NCI-H1092 (cell line): ENCODE measurements at regions not wholly inside any gene's neighbourhood (a gene's known extent, or its start where the extent isn't known, plus 50 kb on each side); places are given as distances from the start of the nearest gene placed in this dataset.
"Not testable (repeated sequence)": the region's sequence is repeated elsewhere in the genome, so short reads cannot be mapped to it uniquely, and the experiment has no call there.

Experiments used
- DNase-seq: peaks from one replicate; lab custom pipeline; 2025; lab: John Stamatoyannopoulos, UW

- no peak for DNase-seq
Measured at GRCh38 chr9:13941714-13942113, 372.2 kb downstream of the NFIB start.

DNA sequence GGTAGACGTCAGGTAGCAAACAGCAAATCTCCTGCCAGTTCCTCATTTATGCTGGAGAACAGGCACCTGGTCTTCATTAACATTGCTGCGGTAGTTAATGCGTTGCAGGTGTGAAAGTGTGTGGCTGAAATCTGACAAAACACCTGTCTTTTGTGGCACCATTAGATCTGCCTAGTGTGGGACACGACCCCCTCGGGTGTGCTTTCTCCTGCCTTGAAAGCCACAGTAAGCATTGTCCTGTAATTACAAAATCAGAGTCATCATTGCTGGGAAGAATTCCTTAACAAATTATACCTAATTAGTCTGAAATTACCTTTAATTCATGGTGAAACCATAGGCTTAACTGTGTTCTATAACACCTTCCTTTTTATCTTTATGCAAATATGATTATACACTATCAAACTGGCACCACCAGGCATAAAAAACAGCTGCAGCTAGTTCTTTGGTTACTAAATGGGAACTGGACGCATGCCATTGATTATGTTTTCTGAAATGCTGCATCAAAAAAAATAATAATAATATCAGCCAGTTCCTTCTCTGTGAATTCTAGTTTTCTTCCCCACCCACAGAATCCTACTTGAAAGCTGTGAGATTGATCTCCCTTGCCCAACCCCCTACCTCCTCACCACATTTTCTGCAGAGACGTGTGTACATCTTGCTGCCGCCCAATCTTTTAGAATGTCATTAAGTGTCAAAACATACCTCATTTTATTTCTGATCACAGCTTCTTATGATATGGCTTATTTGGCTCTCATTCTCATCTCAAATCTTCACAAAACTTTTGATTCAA is 374.0 kb downstream of the NFIB start:
- DNase-seq = no peak

GRCh38 chr9:13939134-13939533 is 374.8 kb downstream of the NFIB start:
- DNase-seq = no peak

DNA sequence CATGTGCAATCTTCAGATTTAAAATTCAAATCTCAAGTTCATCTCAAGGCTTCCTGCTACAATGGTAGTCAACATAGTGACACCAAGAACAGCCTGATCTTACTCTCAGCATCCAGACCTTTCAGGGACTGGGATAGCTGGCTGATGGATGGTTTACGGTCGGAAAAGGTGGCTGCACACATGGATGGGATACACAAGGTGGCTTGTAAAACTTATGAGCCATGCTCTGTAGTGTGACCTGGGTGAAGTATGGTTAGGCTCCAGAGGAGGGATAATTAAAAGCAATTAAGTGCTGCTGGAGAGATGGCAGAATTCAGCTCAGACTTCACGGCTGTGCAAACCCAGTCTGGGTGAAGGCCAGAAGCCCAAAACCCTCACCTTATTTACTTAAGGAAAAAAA is 379.5 kb downstream of the NFIB start:
- peak; percentile 44 for DNase-seq

DNA sequence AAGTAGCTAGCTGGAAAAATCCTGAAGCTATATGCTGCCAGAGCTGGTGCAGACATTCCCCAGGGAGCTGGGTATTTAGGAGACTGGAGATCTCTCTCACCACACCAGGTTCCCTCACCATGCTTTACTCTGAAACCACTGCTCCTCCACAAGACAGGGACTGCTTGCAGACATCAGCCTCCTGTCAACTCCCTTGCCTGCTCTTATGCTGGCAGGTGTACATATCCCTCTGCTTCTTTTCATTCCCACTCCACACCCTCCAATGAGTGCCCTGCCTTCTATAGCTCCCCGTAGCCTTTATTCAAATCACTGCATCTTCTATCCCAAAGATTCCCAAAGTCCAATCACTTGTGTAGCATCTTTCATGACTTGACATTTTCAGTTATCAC is 380.7 kb downstream of the NFIB start:
- no peak for DNase-seq

DNA sequence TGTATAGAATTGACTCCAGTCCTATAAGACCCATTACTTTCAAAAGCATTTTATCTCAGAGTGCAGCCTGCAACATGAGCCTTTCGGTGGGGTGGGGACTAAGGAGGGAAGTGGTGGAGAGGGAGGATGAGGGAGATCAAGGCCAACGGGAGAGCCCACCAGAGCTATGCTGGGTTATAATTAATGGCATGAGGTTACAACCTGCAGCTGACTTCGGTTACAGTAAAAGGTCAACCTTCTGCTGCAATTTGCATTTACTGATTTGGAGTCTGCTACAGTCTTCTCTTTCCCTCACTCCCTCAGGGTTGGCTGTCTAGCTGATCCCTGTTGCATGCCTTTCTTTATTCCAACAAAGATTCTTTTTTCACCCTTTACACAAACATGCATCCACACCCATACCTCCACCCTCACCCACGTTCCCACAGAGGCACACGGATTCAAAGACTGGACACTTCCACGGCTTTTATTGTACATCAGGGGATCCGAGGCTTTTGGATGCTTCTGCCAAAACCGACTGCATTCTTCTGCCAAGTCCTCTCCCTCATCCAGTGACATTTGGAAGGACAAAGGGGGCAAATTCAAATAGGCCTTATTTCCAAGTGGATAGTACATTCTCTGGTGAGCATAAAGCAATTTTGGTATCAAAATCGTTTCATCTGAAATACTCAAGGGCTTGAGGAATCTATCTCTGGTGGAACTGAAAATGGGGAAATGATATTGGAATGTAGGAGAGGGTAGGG is 381.2 kb downstream of the NFIB start:
- no peak for DNase-seq

- DNase-seq = no peak
Measured at GRCh38 chr9:13929013-13929412, 384.9 kb downstream of the NFIB start.

DNA sequence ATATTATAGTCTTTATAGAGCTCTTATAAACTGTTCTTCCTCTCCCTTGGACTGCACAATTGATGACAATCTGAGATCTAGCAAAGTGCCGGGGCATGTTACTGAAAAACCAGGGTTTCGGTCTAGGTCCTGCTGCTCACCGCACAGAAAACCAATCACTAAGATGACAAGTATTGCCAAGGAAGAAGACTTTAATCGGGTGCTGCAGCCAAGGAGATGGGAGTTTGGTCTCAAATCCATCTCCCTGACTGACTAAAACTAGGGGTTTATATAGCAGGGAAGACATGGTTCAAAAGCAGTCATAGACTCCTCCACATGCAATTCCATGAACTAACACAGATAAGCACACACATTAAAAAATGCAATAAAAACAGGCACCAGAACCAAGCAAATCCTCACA is 390.6 kb downstream of the NFIB start:
- no peak for DNase-seq

- no peak for DNase-seq
Measured at GRCh38 chr9:13920557-13920956, 393.4 kb downstream of the NFIB start.

DNA sequence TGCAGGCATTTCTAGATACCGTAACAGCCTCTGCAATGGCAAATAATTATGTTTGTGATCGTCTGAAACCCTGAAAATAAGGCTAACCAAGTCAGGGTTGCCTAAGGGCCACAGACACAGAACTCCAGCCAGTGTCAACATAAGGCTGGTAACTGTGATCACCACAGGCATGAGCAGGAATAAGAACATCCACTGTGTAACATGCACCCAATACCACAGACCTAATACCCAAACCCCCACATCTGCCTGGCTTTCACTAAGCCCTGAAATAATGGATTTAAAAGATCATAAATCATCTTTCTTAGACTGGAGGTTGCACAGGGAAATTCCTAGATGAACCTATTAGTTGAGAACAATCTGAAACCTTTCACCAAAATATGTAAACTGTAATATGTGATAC is 394.5 kb downstream of the NFIB start:
- no peak for DNase-seq

- DNase-seq = no peak
Measured at GRCh38 chr9:13917534-13917933, 396.4 kb downstream of the NFIB start.

GRCh38 chr9:13915591-13916301 is 398.2 kb downstream of the NFIB start:
- DNase-seq = no peak

DNA sequence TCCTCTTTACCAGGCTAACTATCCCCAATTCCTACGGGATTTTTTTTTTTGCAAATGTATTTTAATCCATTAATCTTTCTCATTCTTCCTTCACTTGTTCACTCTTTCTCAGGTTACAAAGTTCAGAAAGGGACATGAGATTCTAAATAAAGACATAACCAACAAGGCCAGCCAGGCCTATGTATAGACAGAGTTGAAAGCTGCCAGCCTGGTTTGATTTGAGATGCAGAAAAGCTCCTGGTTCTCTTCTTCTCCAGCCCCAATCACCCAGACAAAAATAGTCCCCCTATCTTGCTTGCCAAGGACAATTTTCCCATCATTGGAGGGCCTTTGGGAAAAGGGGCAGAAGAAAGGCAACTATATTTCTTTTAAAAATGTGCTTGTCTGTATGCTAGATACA is 398.8 kb downstream of the NFIB start:
- no peak for DNase-seq

DNA sequence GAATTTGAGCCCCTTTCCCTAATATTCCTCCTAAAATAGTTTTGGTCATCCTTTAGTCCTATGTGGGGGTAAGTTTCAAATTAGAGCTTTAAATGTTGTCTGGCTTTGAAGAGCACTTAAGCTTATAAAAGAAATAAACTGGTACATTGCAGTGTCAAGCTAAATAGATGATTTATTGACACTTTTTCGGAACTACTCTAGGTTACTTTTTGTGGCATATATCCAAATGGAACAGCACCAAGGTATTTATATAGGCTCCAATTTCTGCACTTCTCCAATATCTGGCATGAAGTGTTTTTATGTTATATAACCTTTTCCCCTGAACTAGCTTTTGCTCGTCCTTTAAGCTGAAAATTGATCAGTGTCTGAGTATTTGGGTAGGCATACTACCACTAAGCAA is 402.5 kb downstream of the NFIB start:
- no peak for DNase-seq

DNA sequence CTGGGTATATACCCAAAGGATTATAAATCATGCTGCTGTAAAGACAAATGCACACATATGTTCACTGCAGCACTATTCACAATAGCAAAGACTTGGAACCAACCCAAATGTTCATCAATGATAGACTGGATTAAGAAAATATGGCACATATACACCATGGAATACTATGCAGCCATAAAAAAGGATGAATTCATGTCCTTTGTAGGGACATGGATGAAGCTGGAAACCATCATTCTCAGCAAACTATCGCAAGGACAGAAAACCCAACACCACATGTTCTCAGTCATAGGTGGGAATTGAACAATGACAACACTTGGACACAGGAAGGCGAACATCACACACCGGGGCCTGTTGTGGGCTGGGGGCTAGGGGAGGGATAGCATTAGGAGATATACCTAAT is 406.1 kb downstream of the NFIB start:
- DNase-seq = not testable (repeated sequence)

- no peak for DNase-seq
Measured at GRCh38 chr9:13904746-13905145, 409.2 kb downstream of the NFIB start.

DNA sequence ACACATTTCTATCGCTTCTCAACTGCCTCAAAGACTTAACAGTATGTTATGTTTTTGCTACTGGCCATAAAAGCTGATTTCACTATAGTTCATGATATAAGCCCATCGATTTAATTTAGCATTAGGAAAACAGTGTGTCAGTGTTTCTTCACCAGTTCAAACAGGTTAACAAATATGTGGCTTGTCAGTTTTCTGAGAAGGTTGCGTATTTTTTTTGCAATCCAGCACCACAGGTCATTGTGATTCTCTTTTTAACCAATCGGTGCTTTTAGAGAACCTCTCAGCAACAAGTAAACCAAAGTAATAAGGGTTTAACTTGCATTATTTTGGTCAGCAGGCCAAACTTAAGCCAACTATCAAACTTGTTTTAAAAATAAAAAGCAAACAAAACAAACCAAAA is 409.6 kb downstream of the NFIB start:
- no peak for DNase-seq

DNA sequence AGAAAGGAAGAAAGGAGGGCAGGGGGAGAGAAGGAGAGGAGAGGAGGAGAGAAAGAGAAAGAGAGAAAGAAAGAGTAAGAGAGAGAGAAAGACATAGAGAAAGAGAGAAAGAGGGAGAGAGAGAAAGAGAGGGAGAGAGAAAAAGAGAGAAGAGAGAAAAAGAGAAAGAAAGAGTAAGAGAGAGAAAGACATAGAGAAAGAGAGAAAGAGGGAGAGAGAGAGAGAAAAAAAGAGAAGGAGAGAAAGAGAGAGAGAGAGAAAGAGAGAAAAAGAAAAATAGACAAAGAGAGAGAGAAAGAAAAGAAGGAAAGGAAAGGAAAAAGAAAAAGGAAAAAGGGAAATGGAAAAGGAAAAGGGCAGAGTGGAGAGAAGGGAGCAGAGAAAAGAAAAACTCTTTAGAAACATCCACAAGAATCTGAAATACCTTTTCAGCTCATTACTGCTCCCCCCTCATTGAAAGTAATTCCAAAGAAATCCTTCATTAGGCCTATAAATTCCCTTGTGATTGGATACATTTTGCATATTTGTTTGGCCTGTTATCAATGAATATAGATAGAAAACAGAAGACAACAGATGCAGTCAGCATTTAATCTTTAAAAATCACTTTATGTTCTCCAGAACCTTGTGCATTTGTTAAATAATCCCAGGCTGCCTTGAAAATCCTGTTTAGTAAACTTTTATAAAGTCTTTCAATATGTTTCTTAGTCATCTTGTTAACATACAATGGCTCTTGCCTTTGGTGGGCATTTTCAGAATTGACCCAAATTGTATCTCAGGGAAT is 411.5 kb downstream of the NFIB start:
- no peak for DNase-seq

GRCh38 chr9:13901176-13901575 is 412.8 kb downstream of the NFIB start:
- no peak for DNase-seq

DNA sequence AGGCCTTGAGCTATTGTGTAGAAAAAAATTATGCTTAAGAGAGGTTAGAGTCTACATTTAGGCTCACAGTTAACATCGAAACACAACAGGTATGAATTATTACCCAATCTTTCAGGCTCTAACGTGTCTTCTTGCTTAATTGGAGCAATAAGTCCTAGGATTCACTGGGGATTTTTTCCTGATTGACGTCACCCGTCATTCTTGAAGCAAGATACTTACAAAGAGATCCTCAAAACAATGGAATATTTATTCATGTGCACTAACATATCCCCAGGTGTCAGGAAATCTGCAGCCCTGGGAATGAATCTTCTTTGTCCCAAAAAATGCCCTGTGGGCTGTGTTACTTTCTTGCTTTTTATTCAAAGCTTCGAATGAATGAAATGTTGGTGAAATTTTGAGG is 413.5 kb downstream of the NFIB start:
- DNase-seq = no peak

DNA sequence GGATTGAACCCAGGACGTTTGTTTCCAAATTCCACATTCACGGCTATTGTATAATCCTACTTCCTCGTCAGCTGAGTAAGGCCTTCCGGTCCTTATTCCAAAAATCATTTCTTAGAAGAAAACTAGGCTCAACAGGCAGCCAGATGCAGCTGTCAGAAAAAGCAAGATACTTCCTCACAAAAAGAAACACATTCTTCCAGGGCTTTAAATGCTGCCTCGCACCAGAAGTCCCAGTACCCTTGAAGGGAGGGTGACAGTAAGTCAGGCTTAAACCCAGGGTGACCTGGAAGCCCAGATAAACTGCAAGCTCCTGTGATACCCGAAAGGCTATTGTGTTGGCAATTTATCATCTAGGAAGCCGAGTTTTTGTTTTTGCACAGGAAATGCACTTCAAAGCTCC is 414.0 kb downstream of the NFIB start:
- DNase-seq = no peak

GRCh38 chr9:13898957-13899356 is 415.0 kb downstream of the NFIB start:
- DNase-seq = no peak
